ENCODE measurements at regions not wholly inside any gene's neighbourhood (a gene's known extent, or its start where the extent isn't known, plus 50 kb on each side); places are given as distances from the start of the nearest gene placed in this dataset.

- H3K4me1 ChIP-seq: peaks cover 0 to 2% (median under 1%) of the 10 kb centered on the region in 4 donors
- intact Hi-C loops (cut with DNase I; ENCODE audit: low total_unique reads): no loop called here
These were observed 468.3 kb downstream of the MEIS1 start for GRCh38 chr2:66903183-66903582.

GRCh38 chr2:66903745-66904465, 469.0 kb downstream of the MEIS1 start:
- Histone ChIP-seq H3K27ac (no peak overlapping the region), H3K4me1 (no peaks in the 10 kb centered on the region), H3K4me3 (no peak overlapping the region), H3K27me3 (no peaks in the 10 kb centered on the region), H3K9me3 (no peaks in the 10 kb centered on the region), H3K36me3 (no peaks in the 10 kb centered on the region)
- no peak for TF ChIP-seq CTCF (IDR thresholded peaks at IDR 0.05)
- intact Hi-C loops (cut with DNase I; ENCODE audit: low total_unique reads): no loop called here
- DNase-seq: no peak

More at GRCh38 chr2:66903183-66903582, 468.3 kb downstream of the MEIS1 start:
- Histone ChIP-seq H3K36me3 (no peaks in the 10 kb centered on the region), H3K4me3 (no peak overlapping the region), H3K27me3 (no peaks in the 10 kb centered on the region), H3K9me3 (no peaks in the 10 kb centered on the region), H3K27ac (no peak overlapping the region)
- TF ChIP-seq CTCF (IDR thresholded peaks at IDR 0.05): no peak
- no peak for DNase-seq

GRCh38 chr2:66915237-66915636, 480.3 kb downstream of the MEIS1 start:
- Histone ChIP-seq H3K27me3 (no peaks in the 10 kb centered on the region), H3K9me3 (no peaks in the 10 kb centered on the region), H3K27ac (no peak overlapping the region), H3K36me3 (no peaks in the 10 kb centered on the region), H3K4me1 (no peaks in the 10 kb centered on the region), H3K4me3 (no peak overlapping the region)
- DNase-seq: no peak
- intact Hi-C loops (cut with DNase I; ENCODE audit: low total_unique reads): no loop called here
- TF ChIP-seq CTCF (IDR thresholded peaks at IDR 0.05): no peak

GRCh38 chr2:66919286-66919685, 477.8 kb upstream of the ETAA1 start:
- Histone ChIP-seq H3K27ac (no peak overlapping the region), H3K4me1 (no peaks in the 10 kb centered on the region), H3K9me3 (no peaks in the 10 kb centered on the region), H3K27me3 (no peaks in the 10 kb centered on the region), H3K4me3 (no peak overlapping the region), H3K36me3 (no peaks in the 10 kb centered on the region)
- intact Hi-C loops (cut with DNase I; ENCODE audit: low total_unique reads): no loop called here
- DNase-seq: no peak
- TF ChIP-seq CTCF (IDR thresholded peaks at IDR 0.05): no peak

GRCh38 chr2:66920415-66920814, 476.7 kb upstream of the ETAA1 start:
- Histone ChIP-seq H3K4me1 (no peaks in the 10 kb centered on the region), H3K27me3 (no peaks in the 10 kb centered on the region), H3K9me3 (no peaks in the 10 kb centered on the region), H3K27ac (no peak overlapping the region), H3K4me3 (no peak overlapping the region), H3K36me3 (no peaks in the 10 kb centered on the region)
- intact Hi-C loops (cut with DNase I; ENCODE audit: low total_unique reads): no loop called here
- TF ChIP-seq CTCF (IDR thresholded peaks at IDR 0.05): no peak
- no peak for DNase-seq

Data from tibial artery (tissue), 4 donors.